Fibroblast of villous mesenchyme (primary cell): ENCODE measurements at regions not wholly inside any gene's neighbourhood (a gene's known extent, or its start where the extent isn't known, plus 50 kb on each side); places are given as distances from the start of the nearest gene placed in this dataset.
A peak's percentile ranks its signal among the peaks of the same experiment; 100 is the strongest.

Experiments used
- DNase-seq: peaks from one replicate; pipeline ENCODE4 v3.0.0-alpha.2; 2010; ENCODE audit warnings: low read depth
- H3K4me3 ChIP-seq: 2 replicates; pipeline ENCODE4 v1.5.1; 2011; ENCODE audit warnings: low read depth, mild to moderate bottlenecking, low read length
- CTCF ChIP-seq: IDR thresholded peaks from 2 replicates; pipeline ENCODE4 v1.5.1; 2012; ENCODE audit warnings: low read depth, mild to moderate bottlenecking, low read length; ENCODE audit not compliant: insufficient read depth

GRCh38 chr10:36802490-36803153, 322.8 kb upstream of the ANKRD30A start:
- no peak overlapping the region for H3K4me3 ChIP-seq
- DNase-seq = peak; percentile 8
- TF ChIP-seq CTCF = no peak

GRCh38 chr10:36801660-36802059, 323.7 kb upstream of the ANKRD30A start:
- no peak for DNase-seq
- TF ChIP-seq CTCF = no peak
- no peak overlapping the region for H3K4me3 ChIP-seq

GRCh38 chr10:36794981-36795380, 330.4 kb upstream of the ANKRD30A start:
- TF ChIP-seq CTCF = no peak
- no peak for DNase-seq
- H3K4me3 ChIP-seq = no peak overlapping the region

- no peak for DNase-seq
- TF ChIP-seq CTCF = no peak
- no peak overlapping the region for H3K4me3 ChIP-seq
Measured at GRCh38 chr10:36789974-36790373, 335.4 kb upstream of the ANKRD30A start.

GRCh38 chr10:36788152-36788551, 337.2 kb upstream of the ANKRD30A start:
- no peak for TF ChIP-seq CTCF
- no peak for DNase-seq
- H3K4me3 ChIP-seq = no peak overlapping the region

- H3K4me3 ChIP-seq = no peak overlapping the region
- DNase-seq = no peak
- no peak for TF ChIP-seq CTCF
Measured at GRCh38 chr10:36783400-36783799, 342.0 kb upstream of the ANKRD30A start.

- no peak for DNase-seq
- TF ChIP-seq CTCF = no peak
- H3K4me3 ChIP-seq = no peak overlapping the region
Measured at GRCh38 chr10:36781570-36781969, 343.8 kb upstream of the ANKRD30A start.
